Activated CD4-positive, alpha-beta T cell treated with anti-CD3 and anti-CD28 coated beads, Interleukin-2, amount 50 U/mL, for 16 hours (primary cell): ENCODE measurements at regions not wholly inside any gene's neighbourhood (a gene's known extent, or its start where the extent isn't known, plus 50 kb on each side); places are given as distances from the start of the nearest gene placed in this dataset.
A peak's percentile ranks its signal among the peaks of the same experiment; 100 is the strongest.
"Not testable (repeated sequence)": the region's sequence is repeated elsewhere in the genome, so short reads cannot be mapped to it uniquely, and the experiment has no call there.

Experiments
- DNase-seq: peaks from one replicate; pipeline ENCODE4 v3.0.0-alpha.2; 2020

DNA sequence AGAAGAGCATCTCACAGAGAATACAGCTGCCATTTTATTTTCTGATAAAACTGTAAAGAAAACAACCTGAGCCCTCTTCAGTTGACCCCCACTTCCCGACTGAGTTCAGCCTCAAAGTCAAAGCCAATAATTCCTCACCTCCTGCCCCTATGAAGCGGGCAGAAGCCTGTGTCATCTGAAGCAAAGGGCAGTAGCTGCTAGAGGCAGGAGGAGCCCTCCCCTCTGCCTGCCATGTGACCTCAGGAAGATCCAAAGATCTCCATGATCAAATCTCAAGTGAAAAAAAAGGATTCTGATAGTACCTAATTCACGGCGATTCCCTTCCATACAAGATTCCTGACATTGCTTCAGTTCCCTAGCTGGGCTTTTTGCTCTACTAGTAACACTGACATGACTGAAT, 223.1 kb upstream of the CAND1 start:
- no peak for DNase-seq

DNA sequence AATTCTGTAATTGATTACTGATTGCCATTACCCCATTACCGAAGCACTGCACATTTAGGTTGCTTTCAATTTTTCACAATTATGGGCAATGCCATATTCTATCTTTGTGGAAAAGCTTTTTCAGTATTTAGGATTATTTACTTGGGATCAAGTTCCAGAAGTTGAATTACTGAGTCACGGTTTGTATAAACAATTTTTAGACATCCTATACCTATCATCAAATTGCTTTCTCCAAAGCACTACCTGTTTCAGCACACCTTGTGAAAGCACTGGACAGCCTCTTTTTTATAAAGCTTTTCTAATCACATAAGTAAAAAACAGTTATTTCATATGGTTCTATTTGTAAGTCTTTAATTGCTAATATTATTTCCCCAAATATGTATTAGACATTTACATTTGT, 221.5 kb upstream of the CAND1 start:
- DNase-seq: no peak

DNA sequence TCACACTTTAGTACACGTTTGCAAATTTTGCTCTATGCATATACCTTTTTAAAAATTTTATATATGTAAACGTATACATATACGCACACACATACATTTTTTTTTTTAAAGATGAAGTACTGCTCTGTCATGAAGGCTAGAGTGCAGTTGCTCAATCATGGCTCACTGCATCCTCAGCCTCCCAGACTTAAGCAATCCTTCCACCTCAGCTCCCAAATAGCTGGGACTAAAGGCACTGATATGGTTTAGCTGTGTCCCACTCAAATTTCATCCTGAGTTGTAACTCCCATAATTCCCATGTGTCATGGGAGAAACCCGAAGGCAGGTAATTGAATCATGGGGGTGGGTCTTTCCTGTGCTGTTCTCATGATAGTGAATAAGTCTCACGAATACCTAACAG, 220.8 kb upstream of the CAND1 start:
- DNase-seq: no peak

DNA sequence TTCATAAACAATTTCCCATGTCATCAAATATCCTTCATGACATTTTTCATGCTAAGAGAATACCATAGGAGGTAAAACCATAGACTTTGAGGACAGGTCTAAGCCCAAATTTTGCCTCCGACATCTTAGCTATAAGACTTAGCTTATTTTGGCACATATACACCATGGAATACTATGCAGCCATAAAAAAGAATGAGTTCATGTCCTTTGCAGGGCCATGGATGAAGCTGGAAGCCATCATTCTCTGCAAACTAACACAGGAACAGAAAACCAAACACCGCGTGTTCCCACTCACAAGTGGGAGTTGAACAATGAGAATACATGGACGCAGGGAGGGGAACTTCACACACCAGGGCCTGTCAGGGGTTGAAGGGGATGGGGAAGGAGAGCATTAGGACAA, 220.0 kb upstream of the CAND1 start:
- DNase-seq: not testable (repeated sequence)

DNA sequence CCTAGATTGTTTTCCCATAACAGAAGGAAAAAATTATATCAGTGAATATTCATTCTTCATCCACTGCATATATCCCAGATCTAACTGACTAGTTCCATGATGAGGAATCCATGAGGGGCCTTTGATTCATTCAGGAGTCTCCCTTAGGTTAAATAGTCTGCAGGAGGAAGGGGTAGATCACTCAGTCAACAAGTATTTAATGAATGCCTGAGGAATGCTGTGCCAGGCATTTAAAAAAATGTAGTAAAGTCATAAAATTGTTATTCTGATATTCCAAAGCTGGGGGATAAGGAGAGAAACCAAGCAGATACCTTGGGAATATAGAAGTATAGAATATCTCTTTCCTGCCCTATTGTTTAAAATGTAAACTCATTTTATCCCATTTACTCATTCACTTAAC, 216.2 kb upstream of the CAND1 start:
- no peak for DNase-seq

DNA sequence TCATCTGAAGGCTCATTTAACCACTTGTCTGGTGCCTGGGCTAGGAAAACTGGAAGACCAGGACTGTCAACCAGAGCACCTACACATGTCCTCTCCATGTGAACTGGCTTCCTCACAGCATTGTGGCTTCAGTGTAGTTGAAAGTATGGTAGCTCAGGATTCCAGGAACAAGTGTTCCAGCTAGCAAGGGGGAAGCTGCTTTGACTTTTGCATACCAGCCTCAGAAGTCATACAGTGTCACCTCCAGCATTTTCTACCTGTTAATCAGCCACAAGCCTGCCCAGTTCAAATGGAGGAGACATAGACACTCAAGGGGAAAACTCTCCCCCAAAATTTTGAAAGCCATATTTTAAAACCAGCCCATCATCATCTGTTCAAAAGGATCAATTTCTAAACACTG, 212.8 kb upstream of the CAND1 start:
- no peak for DNase-seq

DNA sequence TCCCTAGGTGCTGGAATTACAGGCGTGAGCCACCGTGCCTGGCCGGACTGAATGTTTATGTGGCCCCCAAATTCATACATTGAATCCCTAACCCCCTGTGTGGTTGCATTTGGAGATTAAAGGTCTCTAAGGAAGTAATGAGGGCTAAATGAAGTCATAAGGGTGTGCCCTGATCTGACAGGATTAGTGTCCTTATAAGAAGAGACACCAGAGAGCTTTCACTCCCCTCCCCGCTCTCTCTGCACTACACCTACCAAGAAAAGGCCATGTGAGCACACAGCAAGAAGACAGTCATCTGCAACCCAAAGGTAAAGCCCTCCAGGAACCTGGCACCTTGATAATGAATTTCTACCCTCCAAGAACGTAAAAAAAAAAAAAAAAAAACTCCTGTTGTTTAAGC, 212.1 kb upstream of the CAND1 start:
- no peak for DNase-seq

DNA sequence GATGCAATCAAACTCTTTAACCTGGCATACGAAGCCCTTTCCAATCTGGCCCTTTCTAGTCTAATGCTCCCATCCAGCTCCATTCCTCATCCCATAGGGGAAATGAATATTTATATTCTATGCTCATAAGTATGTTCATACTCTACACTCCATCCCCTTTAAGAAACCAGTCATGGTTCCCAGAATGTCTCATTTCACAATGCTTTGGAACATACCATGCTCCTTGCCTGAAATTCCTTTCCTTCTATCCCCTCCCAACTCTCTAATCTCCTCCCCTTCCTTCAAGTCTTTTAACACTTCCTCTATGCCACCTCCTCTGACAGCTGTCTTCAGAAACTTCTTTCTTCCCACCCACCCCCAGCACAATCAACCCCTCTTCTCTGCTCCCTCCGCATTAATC, 207.0 kb upstream of the CAND1 start:
- no peak for DNase-seq

DNA sequence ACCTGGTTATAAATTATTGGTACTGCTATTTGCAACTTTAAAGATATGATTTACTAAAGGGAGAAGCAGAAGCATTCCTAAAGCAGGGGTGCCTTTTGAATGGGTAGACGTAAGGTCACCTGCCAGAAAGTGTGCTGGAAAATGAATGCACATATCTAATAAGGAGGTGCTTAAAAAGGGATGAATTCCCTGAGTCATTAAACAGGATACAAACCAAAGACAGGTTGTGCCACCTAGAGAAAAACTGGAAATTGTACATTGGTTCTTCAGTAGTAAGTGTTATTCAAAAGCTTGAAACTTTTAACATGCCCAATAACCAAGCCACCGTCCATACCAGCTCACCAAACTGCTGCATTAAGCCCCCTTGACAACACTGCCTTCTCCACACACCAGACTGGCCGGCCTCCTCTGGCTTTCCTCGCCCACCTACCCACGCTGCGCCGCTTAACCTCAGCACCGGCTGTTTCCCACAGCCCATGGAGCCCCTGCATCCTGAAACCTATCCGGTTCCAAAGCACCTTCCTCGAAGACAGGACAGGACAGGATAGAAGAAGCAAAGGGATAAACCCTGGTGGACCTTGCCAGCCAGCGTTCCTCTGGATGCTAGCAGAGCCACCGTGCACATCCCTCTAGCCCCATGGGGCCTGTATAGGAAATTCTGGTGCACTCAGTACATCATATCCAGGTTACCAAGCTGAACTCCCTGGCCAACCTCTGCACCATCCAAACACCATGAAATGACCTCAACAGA, 201.5 kb upstream of the CAND1 start:
- no peak for DNase-seq

DNA sequence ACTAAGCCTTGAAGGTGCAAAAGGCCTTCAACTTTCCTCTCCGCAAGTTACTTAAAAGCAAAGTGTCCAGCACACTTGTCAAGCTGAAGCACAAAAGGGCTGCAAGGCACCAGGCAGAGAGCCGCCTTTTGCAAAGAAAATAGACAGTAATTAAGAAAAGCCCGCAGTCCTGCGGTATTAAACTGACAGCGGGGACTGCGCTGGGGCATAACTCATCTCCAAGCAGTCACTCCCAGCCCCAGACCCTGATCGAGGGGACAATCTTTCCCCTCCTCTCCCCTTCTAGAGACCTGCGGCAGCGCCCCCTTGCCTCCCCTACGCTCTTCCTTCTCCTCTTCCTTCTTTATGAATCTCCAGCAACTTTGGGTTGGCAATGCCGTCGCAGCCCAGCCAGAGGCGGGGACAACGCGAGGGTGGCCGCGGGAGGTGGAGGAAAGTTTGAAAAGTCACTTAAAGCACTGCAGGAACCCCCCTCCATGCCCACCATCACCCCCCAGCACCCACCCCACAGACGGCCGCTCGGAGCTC, 200.9 kb upstream of the CAND1 start:
- no peak for DNase-seq

DNA sequence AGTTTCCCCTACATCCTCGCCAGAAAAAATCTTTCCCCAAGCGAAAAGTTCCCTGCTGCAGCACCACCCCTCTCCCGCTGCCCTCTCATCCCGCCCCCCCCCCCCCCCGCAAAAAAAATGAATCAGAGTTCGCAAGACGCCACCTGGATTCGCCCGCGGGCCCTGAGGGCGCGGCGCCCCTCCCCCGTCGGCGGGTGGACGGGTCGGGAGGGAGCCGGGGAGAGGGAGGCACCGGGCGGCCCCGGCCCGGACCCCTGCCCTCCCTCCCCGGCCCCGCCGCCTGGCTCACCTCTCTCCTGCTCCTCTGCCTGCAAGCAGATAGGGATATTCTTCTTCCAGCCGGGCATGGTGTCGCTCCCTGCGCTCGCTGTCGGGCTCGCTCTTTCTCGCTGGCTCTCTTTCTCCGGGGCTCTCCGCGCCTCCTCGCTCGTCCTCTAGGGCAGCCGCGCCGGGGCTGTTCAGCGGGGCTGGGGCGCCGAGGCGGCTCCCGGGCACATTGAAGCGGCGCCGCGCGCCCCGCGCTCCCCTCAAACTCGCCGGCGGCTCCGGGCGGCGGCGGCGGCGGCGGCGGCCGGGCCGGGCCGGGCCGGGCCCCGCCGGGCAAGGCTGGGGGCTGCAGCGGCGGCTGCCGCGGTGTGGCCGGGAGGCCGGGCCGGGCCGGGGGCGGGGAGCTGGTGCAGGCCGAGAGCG, 200.3 kb upstream of the CAND1 start:
- peak; percentile 24 for DNase-seq

DNA sequence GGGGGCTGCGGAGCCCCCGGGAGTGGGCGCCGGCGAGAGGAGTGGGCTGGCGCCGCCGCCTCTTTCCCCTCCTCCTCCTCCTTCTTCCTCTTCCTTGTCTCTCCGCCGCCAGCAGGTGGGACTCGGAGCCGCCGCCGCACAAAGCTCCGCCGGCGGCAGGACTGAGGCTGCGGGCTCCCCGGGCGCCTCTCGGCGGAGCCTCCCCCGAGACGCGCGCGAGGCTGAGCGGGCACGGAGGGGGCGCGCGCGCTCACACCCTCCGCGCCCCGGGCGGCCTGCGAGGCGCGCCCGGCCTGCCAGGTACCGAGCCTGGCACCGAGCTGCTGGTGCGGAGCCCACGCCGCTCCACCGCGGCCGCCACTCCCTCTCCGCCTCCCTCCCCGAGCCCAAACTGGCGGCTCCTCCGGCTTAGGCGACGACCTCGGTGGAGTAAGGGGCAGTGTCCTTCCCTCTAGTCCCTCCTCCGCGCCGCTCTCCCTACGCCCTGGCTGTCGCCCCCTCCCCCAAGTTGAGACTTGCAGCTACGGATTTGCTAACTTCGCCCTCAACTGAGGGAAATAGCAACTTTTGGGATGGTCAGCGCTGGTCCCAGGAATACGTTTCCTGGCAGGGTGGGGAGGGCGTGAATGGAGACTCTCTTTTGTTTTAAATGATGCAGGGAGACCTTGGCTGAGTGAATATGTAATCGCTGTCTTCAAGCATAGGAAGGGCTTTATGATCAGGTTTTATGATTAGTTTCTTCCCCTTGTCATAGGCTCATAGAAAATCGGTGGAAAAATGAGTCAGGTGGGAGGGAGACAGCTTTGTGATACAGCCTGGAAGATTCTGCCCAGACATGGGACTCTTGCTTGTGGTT, 199.5 kb upstream of the CAND1 start:
- peak; percentile 20 for DNase-seq

DNA sequence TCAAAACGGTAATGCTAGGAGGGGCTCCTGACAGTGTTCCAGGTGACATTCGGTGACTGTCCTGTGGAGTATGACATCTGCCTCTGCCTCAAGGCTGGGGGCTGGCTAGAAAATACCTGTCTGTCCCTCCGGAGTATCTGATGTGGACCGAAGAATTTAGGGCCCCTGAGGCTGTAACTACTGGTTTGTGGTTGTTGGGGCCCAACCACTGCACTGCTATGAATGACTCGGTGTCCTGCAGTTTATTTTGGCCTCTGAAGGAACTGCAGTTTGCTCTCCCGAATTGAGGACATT, 198.9 kb upstream of the CAND1 start:
- DNase-seq: no peak

DNA sequence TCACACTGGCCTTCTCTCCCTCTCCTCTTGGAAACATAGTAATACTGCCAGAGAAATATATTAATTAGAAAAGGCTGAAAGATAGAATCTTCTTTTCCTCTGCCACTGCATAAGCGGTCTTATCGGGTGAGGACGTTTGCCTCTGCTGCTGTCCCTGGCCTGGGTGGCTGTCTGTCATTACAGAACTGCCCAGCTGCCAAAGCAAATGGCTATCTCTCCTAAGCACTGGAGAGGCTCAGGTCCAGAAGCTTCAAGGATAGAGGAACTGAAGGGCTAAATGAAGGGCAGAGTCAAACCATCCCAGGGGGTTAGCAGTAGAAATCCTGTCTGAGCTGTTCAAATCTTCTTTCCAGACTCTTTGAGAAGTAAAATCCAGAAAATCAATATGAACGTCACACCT, 198.6 kb upstream of the CAND1 start:
- no peak for DNase-seq

DNA sequence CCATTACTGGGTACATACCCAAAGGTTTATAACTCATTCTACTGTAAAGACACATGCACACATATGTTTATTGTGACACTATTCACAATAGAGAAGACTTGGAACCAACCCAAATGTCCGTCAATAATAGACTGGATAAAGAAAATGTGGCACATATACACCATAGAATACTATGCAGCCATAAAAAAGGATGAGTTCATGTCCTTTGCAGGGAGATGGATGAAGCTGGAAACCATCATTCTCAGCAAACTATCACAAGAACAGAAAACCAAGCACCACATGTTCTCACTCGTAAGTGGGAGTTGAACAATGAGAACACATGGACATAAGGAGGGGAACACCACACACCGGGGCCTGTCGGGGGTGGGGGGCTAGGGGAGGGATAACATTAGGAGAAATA, 196.9 kb upstream of the CAND1 start:
- DNase-seq: not testable (repeated sequence)

DNA sequence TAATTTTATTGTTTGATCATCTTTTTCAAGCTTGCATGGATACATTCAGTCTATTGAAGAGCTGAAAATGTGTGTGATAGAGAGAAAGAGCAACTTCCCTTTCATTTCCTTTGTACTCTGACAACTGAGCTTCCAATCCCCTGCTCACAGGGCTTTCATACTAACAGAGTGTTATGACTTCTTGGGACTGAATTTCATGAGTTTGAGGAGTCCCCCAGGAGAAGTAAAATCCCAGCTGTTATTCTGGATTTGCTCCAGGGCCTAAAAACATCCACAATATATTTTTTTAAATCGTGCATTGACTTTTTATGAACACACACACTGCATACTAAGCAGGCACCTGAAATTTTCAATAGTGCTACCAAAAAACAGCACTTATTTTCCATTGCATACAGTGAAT, 195.8 kb upstream of the CAND1 start:
- DNase-seq: no peak

DNA sequence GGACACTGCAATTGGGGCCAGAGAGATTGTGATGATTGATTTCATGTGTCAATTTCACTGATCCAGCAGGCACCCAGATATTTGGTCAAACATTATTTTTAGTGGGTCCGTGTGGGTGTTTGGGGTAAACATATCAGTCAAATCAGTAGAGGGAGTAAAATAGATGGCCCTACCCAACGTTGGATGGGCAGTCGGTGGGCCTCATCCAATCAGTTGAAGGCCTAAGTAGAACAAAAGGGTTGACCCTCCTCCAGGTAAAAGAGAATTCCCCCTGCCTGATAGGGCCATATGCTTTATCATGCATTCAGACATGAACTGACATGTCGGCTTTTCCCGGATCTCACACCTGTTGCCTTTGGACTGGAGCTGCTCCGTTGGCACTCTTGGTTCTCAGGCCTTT, 195.1 kb upstream of the CAND1 start:
- no peak for DNase-seq

DNA sequence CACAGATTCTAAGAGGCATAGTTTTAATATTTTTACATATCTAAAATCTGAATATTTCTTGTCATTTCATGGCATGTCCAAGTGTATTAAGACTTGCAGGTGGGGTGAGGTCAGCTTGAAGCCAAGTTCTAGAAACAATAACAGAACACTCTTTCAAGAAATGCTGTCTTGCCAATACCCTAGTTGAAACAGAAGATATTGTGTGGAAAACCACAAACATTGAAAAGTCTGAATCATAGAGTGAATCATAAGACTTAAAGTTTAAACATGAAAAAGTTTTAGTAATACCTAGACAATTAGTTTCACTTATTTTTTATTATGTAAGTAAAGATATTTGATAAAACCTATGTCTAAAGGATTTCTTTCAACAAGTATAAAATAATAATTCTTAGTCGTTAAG, 191.5 kb upstream of the CAND1 start:
- DNase-seq: peak; percentile 13

DNA sequence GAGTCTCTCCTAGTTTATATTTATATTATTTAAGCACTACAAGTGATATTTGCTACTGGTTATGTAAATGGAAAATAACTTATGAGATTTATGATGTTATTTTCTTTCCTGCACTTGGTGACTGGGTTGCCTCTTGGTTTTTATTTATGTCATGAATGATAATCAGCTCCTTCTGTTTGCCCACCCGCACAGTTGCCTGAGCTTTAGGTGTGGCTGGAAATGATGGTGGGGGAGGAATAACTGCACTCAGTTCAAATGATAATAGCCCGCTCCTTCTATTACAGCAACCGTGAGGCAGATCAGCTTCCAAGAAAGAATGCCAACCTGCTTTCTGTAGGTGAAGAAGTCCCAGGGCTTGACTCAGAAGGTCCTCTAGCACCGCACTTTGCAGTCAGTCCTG, 190.2 kb upstream of the CAND1 start:
- no peak for DNase-seq

DNA sequence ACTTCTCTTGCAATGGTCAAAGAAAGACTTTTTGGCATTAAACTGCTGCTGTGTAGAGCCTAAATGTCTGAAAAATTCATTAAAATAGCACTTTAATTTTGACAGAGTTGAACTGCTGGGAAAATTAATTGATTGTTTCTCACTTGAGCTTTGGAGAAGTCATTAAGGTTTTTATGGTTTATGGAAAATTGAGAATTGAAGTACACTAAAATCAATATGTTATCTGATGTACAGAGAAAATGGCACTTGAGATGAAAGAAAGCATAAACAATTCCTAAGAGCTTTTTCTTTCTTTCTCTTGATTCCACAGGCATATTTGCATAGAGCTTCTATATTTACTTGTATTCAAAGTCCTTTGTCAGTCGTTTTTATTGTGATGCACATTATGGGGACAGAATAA, 188.5 kb upstream of the CAND1 start:
- DNase-seq: no peak

DNA sequence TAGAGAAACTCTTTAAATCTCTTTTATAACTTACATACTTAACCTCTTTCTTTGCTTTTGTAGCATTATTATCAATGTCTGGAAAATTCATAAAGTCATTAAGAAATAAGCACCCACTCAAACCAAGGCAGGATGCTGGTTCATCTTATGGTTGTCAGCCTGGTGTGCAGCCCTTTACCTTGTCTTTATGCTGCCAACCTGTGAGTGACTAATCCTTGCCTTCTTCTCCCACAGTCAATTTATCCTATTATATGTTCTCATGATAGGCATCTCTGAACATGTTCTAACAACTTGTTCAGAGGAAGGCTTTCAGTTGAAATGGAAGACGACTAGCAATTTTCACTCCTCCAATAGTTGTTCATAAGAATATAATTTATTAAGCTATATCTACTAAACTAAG, 186.9 kb upstream of the CAND1 start:
- no peak for DNase-seq

DNA sequence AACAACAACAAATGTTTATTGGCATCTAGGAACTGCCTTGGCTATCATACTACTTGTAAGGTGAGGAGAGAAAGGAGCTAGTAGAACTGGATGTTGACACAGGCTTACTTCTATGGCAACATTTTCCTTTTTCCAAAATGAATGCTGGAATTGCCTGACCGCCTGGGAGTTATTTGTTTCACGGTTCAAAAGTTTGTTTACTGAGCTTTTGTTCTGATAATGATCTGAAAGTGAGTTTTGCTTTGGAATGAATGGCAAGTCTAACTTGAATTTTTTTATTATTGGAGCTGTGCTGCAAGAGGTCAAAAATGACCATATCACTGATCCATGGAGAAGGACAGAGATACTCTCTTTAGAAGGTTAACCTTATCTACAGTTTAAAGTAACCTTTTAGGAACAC, 183.5 kb upstream of the CAND1 start:
- no peak for DNase-seq

DNA sequence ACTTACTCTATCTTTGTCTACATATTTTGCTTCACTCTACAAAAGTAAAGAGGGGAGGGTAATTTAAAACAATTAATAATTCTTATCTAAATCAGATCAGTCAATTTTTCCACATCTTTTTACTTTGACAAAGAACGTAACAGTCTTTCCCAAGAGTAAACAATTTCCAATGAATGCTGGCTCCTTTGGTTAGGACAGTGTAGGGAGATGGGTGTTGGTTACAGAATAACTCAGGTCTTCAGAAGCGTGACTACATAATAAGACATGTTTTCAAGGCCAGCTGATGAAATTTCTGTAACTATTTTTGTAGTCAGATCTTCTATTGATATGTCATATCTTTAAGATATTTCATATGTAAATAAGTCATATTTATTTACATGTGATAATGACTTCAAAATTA, 183.0 kb upstream of the CAND1 start:
- no peak for DNase-seq
